AG20443 (cell line): ENCODE measurements at regions not wholly inside any gene's neighbourhood (a gene's known extent, or its start where the extent isn't known, plus 50 kb on each side); places are given as distances from the start of the nearest gene placed in this dataset.
"Not testable (repeated sequence)": the region's sequence is repeated elsewhere in the genome, so short reads cannot be mapped to it uniquely, and the experiment has no call there.

Source experiments
- DNase-seq: peaks from one replicate; pipeline ENCODE4 v3.0.0; 2012; ENCODE audit warnings: low spot score, mixed read lengths

- DNase-seq, result no peak
These were observed 185.9 kb downstream of the AVL9 start for GRCh38 chr7:32681174-32681518.

DNA sequence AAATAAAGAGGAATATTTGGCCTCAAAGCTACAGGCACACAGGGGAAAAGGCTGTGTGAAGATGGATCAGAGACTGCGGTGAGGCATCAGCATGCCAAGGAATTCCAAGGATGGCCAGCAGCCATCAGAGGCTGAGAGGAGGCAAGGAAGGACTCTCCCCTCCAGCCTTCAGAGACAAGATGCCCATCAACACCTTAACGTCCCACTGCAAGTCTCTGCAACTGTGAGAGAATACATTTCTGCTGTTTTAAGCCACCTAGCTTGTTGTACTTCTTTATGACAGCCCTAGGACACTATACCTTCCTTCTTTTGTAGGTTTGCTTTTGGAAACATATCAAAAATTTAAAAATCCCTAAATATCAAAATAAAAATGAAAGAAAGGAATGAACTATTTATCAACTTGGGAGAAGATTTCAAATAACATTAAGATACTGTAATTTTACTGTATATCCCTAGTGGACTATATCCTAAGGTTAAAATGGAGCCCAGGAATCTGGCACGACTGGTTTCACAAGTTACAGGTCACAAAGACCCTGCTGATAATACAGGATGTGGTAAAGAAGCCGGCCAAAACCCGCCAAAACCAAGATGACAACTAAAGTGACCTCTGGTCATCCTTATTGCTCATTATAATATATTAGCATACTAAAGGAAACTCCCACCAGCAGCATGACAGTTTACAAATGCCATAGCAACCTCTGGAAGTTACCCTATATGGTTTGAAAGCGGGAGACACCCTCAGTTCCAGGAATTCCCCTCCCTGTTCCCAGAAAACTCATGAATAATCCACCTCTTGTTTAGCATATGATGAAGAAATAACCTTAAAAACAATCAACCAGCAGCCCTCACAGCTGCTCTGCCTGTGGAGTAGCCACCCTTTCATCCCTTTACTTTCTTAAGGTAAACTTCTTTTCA lies 185.2 kb downstream of the AVL9 start:
- no peak for DNase-seq

- no peak for DNase-seq
These were observed 183.9 kb downstream of the AVL9 start for GRCh38 chr7:32679192-32679591.

GRCh38 chr7:32677593-32677992 lies 182.3 kb downstream of the AVL9 start:
- no peak for DNase-seq

DNA sequence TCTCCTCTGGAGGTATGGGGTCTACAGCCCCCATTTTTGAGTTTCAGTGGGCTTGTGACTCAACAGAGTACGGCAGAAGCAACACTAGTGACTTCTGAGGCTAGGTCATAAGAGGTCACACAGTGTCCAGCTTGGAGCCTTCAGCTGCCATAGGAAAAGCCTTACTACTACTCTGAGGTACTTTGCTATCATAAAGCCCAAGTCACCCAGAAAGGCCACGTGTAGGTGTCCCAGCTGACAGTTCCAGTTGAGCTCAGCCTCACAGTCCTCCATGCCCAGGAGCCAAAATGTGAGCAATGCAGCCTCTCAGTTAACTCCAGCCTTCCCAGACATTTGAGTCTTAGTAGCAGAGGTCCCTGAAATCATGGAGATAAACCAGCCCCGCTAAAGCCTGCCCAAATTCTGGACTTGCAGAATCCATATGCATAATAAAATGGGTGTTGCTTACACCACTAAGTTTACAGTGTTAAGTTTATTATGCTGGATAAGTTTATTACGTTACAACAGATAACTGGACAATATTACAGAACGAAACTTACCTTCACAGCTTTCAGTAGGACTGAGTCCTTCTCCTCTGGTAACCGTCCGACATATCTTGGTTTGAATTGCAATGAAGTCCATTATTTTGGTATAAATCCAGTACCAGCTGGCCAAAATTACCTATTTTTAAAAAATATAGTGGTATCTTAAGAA lies 181.1 kb downstream of the AVL9 start:
- DNase-seq, result no peak

- no peak for DNase-seq
These were observed 178.1 kb downstream of the AVL9 start for GRCh38 chr7:32673275-32673983.

DNA sequence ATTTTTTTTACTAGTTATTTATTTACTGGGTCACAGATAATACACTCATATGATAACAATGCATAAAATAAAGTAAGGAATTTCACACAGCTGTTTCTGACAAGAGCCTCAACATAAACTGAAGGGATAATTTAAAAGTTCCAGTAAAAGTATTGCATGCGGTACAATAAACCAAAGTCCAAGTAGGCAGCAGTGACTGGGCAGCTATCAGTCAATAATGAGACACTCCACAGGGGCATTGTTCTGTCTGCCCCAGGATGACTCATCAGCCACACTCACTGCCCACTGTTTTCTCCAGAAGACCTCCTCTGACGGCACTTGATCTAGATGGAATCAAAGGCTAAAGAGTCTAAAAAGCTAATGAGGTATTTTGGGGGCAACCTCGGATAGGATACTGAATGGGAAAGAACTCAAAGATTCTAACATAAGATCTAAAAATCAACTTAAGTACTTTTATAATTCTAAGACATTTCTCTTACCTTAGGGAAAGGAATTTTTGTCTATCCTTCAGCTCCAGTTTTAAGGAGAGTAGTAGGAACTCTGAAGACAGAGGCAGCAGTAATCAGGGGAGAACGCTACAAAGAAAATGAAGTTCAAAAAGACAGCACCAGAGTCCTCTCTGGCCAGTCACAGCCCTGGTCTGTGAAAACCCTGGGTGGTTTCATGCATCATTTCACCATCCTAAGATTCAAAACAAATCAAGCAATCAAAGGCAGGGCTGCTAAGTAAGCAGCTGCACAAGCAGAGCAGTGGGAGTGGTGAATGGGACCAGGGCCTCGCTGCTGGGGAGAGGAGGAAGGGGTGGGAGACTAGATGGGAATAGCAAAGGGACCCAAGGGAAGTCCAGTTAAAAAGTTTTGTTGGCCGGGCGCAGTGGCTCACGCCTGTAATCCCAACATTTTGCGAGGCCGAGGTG lies 175.1 kb downstream of the AVL9 start:
- DNase-seq, result no peak

GRCh38 chr7:32669173-32669870 lies 174.0 kb downstream of the AVL9 start:
- not testable (repeated sequence) for DNase-seq

GRCh38 chr7:32668387-32669097 lies 173.3 kb downstream of the AVL9 start:
- peak; percentile 36 for DNase-seq

DNA sequence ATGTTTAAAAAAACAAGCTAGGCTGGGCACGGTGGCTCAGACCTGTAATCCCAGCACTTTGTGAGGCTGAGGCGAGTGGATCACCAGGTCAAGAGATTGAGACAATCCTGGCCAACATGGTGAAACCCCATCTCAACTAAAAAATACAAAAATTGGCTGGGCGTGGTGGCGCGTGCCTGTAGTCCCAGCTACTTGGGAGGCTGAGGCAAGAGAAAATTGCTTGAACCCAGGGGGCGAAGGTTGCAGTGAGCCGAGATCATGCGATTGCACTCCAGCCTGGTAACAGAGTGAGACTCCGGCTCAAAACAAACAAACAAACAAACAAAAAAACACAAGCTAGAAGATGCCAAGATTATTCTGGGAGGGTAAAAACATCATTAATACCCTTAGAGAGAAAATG lies 172.3 kb downstream of the AVL9 start:
- DNase-seq, result not testable (repeated sequence)

GRCh38 chr7:32663805-32664211 lies 168.5 kb downstream of the AVL9 start:
- DNase-seq, result not testable (repeated sequence)

DNA sequence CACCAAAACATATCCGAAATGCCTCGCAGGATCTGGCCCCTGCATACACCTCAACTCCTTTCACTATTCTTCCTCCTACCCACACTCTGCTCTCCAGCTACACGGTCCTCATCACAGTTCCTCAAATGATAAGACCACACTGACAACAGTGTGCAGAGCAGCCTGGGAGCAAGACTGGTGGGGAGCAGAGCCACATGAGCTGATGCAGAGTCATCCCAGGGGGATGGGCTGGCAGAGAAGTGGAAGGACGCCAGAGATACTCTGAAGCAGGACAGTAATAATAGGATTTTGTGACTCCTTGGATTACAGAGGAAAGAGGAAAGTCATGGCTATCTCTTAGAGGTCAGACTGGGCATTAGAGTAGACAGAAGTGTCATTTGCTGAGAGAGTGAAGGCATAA lies 167.2 kb downstream of the AVL9 start:
- DNase-seq, result not testable (repeated sequence)

DNA sequence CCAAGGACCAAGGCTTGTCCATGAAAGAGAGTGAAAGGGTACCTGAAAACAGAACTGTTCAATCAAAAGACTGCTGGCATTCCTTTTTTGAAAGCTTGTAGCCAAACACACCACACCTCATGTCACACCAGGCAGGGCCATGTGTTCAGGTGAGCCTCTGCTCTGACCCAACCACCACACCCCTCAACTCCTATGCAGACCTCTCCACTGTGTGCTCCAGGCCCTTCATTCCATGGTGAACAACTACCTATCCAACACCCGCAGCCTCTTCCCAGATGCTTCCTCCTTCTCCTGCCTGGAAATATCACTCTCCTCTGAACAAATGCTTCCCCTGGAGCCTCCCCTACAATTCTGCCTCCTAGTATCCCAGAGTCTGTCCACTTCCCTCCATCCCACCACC lies 166.6 kb downstream of the AVL9 start:
- DNase-seq, result no peak

DNA sequence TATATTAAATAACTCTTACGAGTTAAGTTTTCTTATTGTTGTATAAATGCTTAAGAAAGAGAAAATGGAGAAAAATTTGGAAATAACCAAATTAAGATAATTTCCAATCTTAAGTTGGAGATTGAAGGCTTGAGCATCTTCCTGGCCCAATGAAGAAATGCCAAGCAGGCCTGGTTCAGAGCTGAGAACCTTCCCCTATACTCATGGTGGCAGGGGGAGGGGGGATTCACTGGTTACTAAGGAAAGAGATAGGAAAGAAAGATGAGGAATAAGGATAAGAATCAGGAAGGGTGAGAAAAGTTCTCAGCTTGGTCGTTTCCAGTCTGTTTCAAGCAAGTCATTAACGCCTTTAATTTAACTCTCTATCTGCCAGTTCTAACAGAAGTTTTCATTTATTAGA lies 166.2 kb downstream of the AVL9 start:
- DNase-seq, result no peak

DNA sequence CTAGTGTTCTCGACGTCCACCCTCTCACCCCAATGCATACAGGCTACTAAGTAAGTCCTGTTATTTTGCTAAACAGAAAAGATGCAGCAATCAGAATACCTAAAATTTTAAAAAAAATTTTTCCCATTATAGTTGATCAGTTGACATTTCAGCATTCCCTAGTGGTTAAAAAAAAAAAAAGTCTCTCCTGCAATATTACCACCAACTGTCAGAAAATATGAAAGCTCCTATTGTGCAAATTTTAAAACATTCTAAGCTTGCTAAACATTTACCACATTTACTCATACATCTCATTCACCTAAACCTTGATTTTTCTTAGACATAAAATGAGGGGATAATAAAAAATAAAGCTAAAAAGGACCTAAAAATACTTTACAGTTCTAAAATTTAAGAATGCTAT lies 165.6 kb downstream of the AVL9 start:
- DNase-seq, result no peak

- DNase-seq, result no peak
These were observed 164.6 kb downstream of the AVL9 start for GRCh38 chr7:32659853-32660252.

DNA sequence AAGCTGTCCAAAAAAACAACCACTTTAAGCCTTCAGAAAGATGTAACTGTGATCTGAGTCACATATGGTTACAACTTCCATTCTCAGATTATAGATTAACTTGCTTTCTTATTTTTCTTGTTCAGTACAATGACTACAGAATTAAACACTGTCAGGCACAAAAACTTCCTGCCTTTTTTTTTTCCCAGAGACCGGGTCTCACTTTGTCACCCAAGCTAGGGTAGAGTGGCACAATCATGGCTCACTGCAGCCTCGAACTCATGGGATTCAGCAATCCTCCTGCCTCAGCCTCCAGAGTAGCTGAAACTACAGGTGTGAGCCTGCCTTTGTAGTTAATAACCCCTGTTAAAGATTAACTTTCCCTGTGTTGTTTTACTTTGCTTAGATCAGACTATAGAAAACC lies 163.2 kb downstream of the AVL9 start:
- no peak for DNase-seq

DNA sequence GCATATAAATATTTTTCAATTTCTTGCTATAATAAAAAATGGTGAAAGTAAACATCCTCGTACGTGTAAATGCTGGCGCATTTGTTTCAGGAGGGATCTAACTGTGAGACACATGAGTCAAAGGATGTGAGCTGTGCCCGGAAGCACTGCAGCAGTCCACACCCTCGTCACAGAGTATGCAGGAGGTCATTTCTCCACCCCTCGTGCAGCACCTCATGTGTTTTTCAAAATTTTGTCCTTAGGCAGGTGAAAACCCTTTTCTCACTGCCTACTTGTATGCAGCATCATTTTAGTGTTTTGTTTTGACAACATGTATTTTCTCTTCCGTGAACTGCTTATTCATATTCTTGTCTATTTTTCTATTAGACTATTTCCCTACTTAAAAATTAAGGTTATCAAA lies 162.7 kb downstream of the AVL9 start:
- DNase-seq, result peak; percentile 7

- DNase-seq, result not testable (repeated sequence)
These were observed 159.3 kb downstream of the AVL9 start for GRCh38 chr7:32654549-32654948.

DNA sequence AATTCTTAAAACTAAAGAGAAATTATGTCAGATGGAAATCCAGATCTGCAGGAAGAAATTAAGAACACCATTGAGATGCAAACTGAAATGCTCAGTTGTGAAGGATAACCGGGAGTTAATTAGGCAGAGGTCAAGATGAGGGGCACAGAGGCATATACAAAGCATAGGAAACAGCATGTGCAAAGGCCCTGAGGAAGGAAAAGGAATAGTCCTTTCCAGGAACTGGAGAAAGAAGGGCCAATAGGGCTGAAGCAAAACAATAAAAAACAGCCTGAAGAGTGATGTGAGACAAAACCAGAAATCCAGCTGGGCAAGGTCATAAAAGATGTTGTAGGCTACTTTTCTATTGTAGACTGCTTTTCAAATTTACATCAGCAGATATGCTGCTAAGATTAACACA lies 155.1 kb downstream of the AVL9 start:
- not testable (repeated sequence) for DNase-seq
